GM12873 (cell line): ENCODE measurements at regions not wholly inside any gene's neighbourhood (a gene's known extent, or its start where the extent isn't known, plus 50 kb on each side); places are given as distances from the start of the nearest gene placed in this dataset.

Source experiments
- CTCF ChIP-seq: IDR thresholded peaks from 2 replicates; pipeline ENCODE4 v1.5.1; 2012; ENCODE audit warnings: low read depth, mild to moderate bottlenecking, moderate library complexity, low read length, control low read depth; ENCODE audit not compliant: insufficient read depth; ENCODE audit errors: missing control alignments

DNA sequence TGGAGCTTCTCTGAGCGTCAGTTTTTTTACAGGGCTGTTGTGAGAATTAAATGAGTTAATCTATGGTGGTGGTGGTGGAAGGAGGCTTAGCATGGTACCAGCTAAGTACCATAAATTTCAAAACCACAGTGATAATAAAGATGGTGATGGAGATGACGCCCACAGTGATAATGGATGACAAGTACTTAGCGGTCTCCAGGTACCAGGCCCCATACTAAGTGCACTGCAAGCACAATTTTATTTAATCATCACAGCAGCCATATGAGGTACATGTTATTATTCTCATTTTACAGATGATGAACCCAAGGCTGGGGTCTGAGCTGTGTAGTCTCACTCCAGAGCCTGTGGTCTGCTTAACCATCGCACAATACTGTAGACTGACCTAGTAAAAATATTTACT is 75.1 kb downstream of the PAX1 start:
- TF ChIP-seq CTCF = no peak
